Liver (tissue), 8 donors: ENCODE measurements at regions not wholly inside any gene's neighbourhood (a gene's known extent, or its start where the extent isn't known, plus 50 kb on each side); places are given as distances from the start of the nearest gene placed in this dataset.

Experiments
- DNase-seq: peaks from one replicate; pipeline ENCODE4 v3.0.0-alpha.2; 2017; ENCODE audit warnings: low spot score
- H3K27ac ChIP-seq, 2 donors: one replicate each; pipeline ENCODE4 v1.7.0; 2013; ENCODE audit warnings: inconsistent platforms in 2 of 2, low read length in 2 of 2, control low read depth in 1 of 2, low read depth in 1 of 2, mild to moderate bottlenecking in 1 of 2
- H3K27me3 ChIP-seq, 4 donors: one replicate each; pipeline versions ENCODE4 v1.6.1 to v1.7.0; 2013; ENCODE audit warnings: low read length in 3 of 4, inconsistent platforms in 1 of 4, mild to moderate bottlenecking in 1 of 4, moderate library complexity in 1 of 4; ENCODE audit not compliant: control insufficient read depth in 4 of 4, insufficient read depth in 4 of 4
- H3K36me3 ChIP-seq, 4 donors: one replicate each; pipeline versions ENCODE4 v1.6.1 to v1.7.0; 2013; ENCODE audit warnings: low read length in 3 of 4, mild to moderate bottlenecking in 3 of 4, low read depth in 1 of 4, moderate library complexity in 1 of 4; ENCODE audit not compliant: control insufficient read depth in 4 of 4, insufficient read depth in 3 of 4
- H3K4me1 ChIP-seq, 4 donors: one replicate each; pipeline versions ENCODE4 v1.6.1 to v1.7.0; 2013; ENCODE audit warnings: low read length in 3 of 4, mild to moderate bottlenecking in 3 of 4, moderate library complexity in 1 of 4; ENCODE audit not compliant: control insufficient read depth in 4 of 4, insufficient read depth in 4 of 4
- H3K4me3 ChIP-seq, 3 donors: one replicate each; pipeline versions ENCODE4 v1.6.1 to v1.7.0; 2013; ENCODE audit warnings: low read length in 3 of 3, control low read depth in 1 of 3, low read depth in 1 of 3, mild to moderate bottlenecking in 1 of 3
- H3K9ac ChIP-seq, 2 donors: one replicate each; pipeline ENCODE4 v1.7.0; 2013; ENCODE audit warnings: low read length in 2 of 2, mild to moderate bottlenecking in 2 of 2, moderate library complexity in 2 of 2, control low read depth in 1 of 2, low read depth in 1 of 2
- H3K9me3 ChIP-seq, 4 donors: one replicate each; pipeline versions ENCODE4 v1.6.1 to v1.7.0; 2013; ENCODE audit warnings: low read length in 3 of 4; ENCODE audit not compliant: control insufficient read depth in 4 of 4
- FOXA2 ChIP-seq: IDR thresholded peaks from 2 replicates; pipeline ENCODE4 v1.6.1; 2016; ENCODE audit warnings: antibody characterized with exemption
- HNF4A ChIP-seq, 2 donors: conservative IDR thresholded peaks; 2 replicates each; pipeline ENCODE4 v1.6.1; 2016; ENCODE audit warnings: antibody characterized with exemption in 2 of 2, mild to moderate bottlenecking in 2 of 2
- HNF4G ChIP-seq: IDR thresholded peaks from 2 replicates; pipeline ENCODE4 v1.6.1; 2016; ENCODE audit warnings: antibody characterized with exemption
- JUND ChIP-seq, 2 donors: IDR thresholded peaks; 2 replicates each; pipeline ENCODE4 v1.6.1; 2016; ENCODE audit warnings: antibody characterized with exemption in 2 of 2
- NR2F2 ChIP-seq: IDR thresholded peaks from 2 replicates; pipeline ENCODE4 v1.6.1; 2016; ENCODE audit warnings: antibody characterized with exemption
- RAD21 ChIP-seq, 2 donors: IDR thresholded peaks; 2 replicates each; pipeline ENCODE4 v1.6.1; 2016; ENCODE audit warnings: antibody characterized with exemption in 2 of 2, mild to moderate bottlenecking in 2 of 2
- RXRA ChIP-seq, 2 donors: IDR thresholded peaks; 2 replicates each; pipeline ENCODE4 v1.6.1; 2017 to 2018; ENCODE audit warnings: antibody characterized with exemption in 2 of 2, mild to moderate bottlenecking in 1 of 2
- SP1 ChIP-seq: IDR thresholded peaks from 2 replicates; pipeline ENCODE4 v1.6.1; 2018; ENCODE audit warnings: antibody characterized with exemption, mild to moderate bottlenecking
- TAF1 ChIP-seq: conservative IDR thresholded peaks from 2 replicates; pipeline ENCODE4 v1.6.1; 2016; ENCODE audit warnings: antibody characterized with exemption, mild to moderate bottlenecking
- YY1 ChIP-seq: IDR thresholded peaks from 2 replicates; pipeline ENCODE4 v1.6.1; 2016; ENCODE audit warnings: antibody characterized with exemption, mild to moderate bottlenecking
- WGBS: extraction: QIAGEN DNeasy Blood & Tissue Kit; methylation state at CpG from one replicate; pipeline ENCODE4 v1.1.7; 2013; 5-methylcytosine and 5-hydroxymethylcytosine counted together
- TF ChIP-seq, protein P1 (sequence below): fragments of 150-350 bp; IDR thresholded peaks from 2 replicates; pipeline ENCODE4 v1.5.1; 2017; ENCODE audit warnings: improper control_type of control experiment, low read depth, low read length; ENCODE audit not compliant: missing input control
- TF ChIP-seq, protein P2 (sequence below): IDR thresholded peaks from 2 replicates; pipeline ENCODE4 v1.6.1; 2016; ENCODE audit warnings: antibody characterized with exemption
- TF ChIP-seq, protein P3 (sequence below): IDR thresholded peaks from 2 replicates; pipeline ENCODE4 v1.6.1; 2016; ENCODE audit warnings: antibody characterized with exemption
- TF ChIP-seq, protein P4 (sequence below): IDR thresholded peaks from 2 replicates; pipeline ENCODE4 v1.6.1; 2016; ENCODE audit warnings: antibody characterized with exemption, mild to moderate bottlenecking
- donor health status: healthy.
- donor health status: healthy.
- donor health status: healthy.
- donor health status: healthy.
- donor health status: healthy.

DNA sequence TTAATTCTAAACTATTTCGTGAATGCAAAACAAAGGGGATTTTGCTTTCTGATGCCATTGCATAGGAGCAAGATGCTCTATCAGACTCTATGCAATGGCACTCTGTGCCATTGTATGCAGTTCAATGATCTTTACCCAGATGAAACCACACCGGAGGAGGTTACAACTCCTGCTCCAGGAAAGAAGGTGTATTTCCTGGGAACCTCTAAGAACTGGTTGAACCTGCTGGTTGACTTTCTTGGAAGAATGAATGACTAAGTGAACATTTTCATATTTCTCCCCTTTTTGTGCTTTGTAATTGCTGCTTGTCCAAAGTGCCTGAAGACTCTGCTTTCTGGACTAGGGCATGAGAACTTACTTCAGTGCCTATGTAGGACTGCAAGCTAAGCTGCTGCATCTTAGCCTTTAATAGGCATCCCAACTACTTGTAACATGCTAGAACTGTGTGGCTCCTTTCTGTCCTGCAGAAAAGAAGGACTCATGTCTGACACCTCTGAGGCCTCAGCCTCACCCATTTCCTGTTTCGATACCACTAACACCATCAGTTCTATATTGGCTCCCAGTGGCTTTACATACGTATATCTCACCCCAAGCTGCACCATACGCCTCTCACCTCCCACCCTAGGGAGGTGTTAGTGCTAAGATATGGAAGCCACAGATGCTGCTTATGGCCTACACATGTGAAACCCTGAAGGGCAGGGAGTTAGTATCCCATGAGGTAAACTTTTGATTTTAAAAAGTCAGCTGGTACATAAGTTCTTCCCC, 193.5 kb upstream of the CNOT2 start:
- DNase-seq: no peak
- Histone ChIP-seq H3K9me3 (no peaks in the 10 kb centered on the region), H3K9ac (no peak overlapping the region), H3K27ac (no peak overlapping the region), H3K4me1 (peaks cover 0 to 7% (median 3%) of the 10 kb centered on the region in 4 donors), H3K36me3 (no peaks in the 10 kb centered on the region), H3K27me3 (no peaks in the 10 kb centered on the region), H3K4me3 (no peak overlapping the region)
- 72% methylated on average over 5 of the region's 5 CpGs for WGBS
- TF ChIP-seq RXRA (IDR thresholded peaks at IDR 0.05) (no peak), RAD21 (IDR thresholded peaks at IDR 0.05) (no peak), YY1 (no peak), SP1 (no peak), TAF1 (no peak), NR2F2 (no peak), HNF4G (no peak)
- TF ChIP-seq, protein P1, sequence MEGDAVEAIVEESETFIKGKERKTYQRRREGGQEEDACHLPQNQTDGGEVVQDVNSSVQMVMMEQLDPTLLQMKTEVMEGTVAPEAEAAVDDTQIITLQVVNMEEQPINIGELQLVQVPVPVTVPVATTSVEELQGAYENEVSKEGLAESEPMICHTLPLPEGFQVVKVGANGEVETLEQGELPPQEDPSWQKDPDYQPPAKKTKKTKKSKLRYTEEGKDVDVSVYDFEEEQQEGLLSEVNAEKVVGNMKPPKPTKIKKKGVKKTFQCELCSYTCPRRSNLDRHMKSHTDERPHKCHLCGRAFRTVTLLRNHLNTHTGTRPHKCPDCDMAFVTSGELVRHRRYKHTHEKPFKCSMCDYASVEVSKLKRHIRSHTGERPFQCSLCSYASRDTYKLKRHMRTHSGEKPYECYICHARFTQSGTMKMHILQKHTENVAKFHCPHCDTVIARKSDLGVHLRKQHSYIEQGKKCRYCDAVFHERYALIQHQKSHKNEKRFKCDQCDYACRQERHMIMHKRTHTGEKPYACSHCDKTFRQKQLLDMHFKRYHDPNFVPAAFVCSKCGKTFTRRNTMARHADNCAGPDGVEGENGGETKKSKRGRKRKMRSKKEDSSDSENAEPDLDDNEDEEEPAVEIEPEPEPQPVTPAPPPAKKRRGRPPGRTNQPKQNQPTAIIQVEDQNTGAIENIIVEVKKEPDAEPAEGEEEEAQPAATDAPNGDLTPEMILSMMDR: no peak
- TF ChIP-seq, protein P2, sequence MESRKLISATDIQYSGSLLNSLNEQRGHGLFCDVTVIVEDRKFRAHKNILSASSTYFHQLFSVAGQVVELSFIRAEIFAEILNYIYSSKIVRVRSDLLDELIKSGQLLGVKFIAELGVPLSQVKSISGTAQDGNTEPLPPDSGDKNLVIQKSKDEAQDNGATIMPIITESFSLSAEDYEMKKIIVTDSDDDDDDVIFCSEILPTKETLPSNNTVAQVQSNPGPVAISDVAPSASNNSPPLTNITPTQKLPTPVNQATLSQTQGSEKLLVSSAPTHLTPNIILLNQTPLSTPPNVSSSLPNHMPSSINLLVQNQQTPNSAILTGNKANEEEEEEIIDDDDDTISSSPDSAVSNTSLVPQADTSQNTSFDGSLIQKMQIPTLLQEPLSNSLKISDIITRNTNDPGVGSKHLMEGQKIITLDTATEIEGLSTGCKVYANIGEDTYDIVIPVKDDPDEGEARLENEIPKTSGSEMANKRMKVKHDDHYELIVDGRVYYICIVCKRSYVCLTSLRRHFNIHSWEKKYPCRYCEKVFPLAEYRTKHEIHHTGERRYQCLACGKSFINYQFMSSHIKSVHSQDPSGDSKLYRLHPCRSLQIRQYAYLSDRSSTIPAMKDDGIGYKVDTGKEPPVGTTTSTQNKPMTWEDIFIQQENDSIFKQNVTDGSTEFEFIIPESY: no peak
- TF ChIP-seq, protein P3, sequence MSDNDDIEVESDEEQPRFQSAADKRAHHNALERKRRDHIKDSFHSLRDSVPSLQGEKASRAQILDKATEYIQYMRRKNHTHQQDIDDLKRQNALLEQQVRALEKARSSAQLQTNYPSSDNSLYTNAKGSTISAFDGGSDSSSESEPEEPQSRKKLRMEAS: no peak

DNA sequence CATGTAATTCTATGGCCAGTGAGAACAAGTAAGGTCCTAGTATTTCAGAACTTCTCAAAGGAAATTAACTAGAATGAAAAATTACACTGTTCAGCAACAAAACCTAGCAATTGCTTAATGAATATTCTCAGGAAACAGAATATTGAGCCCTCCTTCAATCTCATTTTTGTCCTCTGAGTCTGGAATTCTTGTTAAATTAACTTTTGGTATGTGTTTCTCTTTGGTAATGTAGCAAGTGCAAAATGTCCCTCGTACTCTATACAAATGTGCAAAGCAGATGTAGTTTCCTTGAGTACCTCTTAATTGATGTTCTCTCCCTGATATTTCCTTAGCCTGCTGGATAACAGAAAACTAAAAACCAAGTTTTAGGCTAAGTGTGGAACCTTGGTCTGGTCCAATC, 190.8 kb upstream of the CNOT2 start:
- no peaks in the 10 kb centered on the region for H3K9me3 ChIP-seq
- no peak for DNase-seq
- no peak overlapping the region for H3K4me3 ChIP-seq
- H3K27me3 ChIP-seq: no peaks in the 10 kb centered on the region
- TF ChIP-seq, protein P1: no peak
- TF ChIP-seq NR2F2: no peak
- TF ChIP-seq JUND (IDR thresholded peaks at IDR 0.05): no peak
- TF ChIP-seq, protein P2: no peak
- TF ChIP-seq RXRA (IDR thresholded peaks at IDR 0.05): no peak
- TF ChIP-seq HNF4G: no peak
- TF ChIP-seq TAF1: no peak
- TF ChIP-seq FOXA2: no peak
- TF ChIP-seq, protein P4, sequence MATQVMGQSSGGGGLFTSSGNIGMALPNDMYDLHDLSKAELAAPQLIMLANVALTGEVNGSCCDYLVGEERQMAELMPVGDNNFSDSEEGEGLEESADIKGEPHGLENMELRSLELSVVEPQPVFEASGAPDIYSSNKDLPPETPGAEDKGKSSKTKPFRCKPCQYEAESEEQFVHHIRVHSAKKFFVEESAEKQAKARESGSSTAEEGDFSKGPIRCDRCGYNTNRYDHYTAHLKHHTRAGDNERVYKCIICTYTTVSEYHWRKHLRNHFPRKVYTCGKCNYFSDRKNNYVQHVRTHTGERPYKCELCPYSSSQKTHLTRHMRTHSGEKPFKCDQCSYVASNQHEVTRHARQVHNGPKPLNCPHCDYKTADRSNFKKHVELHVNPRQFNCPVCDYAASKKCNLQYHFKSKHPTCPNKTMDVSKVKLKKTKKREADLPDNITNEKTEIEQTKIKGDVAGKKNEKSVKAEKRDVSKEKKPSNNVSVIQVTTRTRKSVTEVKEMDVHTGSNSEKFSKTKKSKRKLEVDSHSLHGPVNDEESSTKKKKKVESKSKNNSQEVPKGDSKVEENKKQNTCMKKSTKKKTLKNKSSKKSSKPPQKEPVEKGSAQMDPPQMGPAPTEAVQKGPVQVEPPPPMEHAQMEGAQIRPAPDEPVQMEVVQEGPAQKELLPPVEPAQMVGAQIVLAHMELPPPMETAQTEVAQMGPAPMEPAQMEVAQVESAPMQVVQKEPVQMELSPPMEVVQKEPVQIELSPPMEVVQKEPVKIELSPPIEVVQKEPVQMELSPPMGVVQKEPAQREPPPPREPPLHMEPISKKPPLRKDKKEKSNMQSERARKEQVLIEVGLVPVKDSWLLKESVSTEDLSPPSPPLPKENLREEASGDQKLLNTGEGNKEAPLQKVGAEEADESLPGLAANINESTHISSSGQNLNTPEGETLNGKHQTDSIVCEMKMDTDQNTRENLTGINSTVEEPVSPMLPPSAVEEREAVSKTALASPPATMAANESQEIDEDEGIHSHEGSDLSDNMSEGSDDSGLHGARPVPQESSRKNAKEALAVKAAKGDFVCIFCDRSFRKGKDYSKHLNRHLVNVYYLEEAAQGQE: no peak
- no peak for TF ChIP-seq RAD21 (IDR thresholded peaks at IDR 0.05)
- TF ChIP-seq HNF4A (conservative IDR thresholded peaks at IDR 0.05): no peak
- no peak overlapping the region for H3K9ac ChIP-seq
- WGBS: 96% methylated on average over 1 of the region's 1 CpG
- H3K4me1 ChIP-seq: peaks cover 0 to 4% (median 3%) of the 10 kb centered on the region in 4 donors
- no peaks in the 10 kb centered on the region for H3K36me3 ChIP-seq
- H3K27ac ChIP-seq: no peak overlapping the region
